Left renal cortex interstitium (tissue), 4 donors: ENCODE measurements at regions not wholly inside any gene's neighbourhood (a gene's known extent, or its start where the extent isn't known, plus 50 kb on each side); places are given as distances from the start of the nearest gene placed in this dataset.

Experiments
- DNase-seq, 4 donors: peaks; one replicate each; pipeline ENCODE4 v3.0.0-alpha.2; 2013; ENCODE audit warnings: low read depth in 4 of 4, low spot score in 2 of 4, missing footprints in 1 of 4

GRCh38 chr10:110410329-110411046, 87.2 kb upstream of the DUSP5 start:
- no peak for DNase-seq

GRCh38 chr10:110411047-110411410, 86.7 kb upstream of the DUSP5 start:
- DNase-seq = no peak

DNA sequence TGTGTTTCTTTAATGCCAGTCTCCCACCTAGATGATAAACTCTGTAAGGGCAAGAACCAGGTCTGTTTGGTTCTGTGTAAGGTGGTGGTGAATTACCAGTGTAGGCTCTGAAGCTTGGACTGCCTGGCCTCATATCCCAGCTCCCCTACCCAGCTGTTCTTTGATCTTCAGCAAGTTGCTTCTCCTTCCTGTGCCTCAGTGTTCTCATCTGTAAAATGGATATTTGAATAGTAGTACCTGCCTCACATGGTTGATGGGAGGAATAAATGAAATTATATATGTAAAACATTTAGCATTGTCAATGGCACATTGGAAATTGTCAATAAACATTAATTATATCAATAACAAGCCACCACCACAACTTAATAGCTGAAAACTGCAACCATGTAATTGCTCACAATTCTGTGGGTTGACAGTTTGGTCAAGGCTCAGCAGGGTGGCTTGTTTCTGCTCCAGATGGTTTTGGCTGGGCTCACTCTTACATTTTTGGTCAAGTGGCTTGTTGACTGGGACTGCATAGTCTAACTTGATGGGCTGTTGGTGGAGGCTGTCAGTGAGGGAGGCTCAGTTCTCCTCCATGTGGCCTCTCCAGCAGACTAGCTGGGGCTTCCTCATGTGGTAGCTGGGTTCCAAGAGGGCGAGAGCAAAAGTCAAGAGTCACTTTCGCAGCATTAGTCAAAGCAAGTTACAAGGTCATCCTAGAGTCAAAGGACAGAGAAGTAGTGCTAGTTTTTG, 84.5 kb upstream of the DUSP5 start:
- DNase-seq = no peak

DNA sequence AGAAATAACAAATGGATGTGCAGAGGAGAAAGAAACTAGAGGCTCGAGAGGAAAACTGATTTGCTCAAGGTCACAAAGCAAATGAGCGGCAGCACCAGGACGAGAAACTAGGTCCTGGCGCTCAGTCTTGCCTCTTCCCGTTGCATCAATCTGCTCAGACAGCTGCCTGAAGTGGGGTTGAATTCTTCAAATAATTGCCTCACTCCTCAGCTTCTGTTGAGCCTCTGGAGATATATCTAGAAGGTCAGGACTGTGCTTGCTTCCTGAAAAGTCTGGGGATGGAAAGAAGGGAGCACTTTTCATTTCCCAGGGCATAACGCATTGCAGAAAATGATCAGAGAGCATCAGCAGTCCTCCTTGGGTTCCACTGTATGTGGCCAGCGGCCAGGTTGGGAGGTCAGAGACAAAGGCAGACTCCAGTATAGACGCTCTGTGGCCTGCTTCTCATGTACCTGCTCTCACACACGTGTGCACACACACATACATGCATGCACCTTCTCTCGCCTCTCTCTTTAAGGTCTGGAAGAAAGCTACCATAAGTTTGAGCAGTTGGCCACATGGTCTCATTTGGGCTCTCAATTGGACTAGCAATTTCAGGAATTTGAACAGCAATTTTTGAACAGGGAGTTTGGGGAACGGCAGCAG, 83.7 kb upstream of the DUSP5 start:
- no peak for DNase-seq

DNA sequence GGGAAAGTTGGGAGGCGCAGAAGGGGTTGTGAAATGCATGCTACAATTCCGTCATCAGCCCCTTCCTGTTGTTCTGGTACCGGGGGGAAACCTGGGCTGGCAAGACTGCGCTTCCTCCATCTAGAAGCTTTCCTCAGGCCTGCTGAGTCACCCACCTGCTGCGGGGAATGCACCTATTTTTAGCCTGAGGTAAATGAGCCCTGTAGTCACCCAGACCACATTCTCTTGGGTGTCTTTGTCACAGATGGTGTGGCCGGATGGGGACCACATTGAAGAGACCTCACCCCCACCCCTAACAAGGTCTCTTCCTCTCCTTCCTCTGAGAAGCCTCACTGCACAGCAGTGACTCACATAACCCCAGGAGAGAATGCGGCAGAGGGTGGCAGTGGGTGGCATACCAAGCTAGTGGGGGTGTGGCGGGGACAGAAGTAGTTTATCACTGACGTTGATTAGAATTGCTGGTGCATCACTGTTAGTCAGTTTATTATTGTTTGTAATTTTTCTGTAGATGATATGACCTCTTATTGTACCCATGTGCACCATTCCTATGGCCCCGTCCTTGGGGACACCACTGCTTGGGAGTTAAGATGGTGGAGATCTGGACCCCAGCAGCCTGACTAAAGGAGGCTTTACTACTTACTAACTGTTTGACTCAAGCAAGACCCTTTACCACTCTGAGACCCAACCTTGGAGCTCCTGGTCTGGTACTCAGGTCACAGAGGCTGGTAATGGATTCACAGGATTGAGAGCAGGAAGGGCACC, 83.0 kb upstream of the DUSP5 start:
- DNase-seq = no peak

- no peak for DNase-seq
Observed at GRCh38 chr10:110415809-110416208, 81.9 kb upstream of the DUSP5 start.

DNA sequence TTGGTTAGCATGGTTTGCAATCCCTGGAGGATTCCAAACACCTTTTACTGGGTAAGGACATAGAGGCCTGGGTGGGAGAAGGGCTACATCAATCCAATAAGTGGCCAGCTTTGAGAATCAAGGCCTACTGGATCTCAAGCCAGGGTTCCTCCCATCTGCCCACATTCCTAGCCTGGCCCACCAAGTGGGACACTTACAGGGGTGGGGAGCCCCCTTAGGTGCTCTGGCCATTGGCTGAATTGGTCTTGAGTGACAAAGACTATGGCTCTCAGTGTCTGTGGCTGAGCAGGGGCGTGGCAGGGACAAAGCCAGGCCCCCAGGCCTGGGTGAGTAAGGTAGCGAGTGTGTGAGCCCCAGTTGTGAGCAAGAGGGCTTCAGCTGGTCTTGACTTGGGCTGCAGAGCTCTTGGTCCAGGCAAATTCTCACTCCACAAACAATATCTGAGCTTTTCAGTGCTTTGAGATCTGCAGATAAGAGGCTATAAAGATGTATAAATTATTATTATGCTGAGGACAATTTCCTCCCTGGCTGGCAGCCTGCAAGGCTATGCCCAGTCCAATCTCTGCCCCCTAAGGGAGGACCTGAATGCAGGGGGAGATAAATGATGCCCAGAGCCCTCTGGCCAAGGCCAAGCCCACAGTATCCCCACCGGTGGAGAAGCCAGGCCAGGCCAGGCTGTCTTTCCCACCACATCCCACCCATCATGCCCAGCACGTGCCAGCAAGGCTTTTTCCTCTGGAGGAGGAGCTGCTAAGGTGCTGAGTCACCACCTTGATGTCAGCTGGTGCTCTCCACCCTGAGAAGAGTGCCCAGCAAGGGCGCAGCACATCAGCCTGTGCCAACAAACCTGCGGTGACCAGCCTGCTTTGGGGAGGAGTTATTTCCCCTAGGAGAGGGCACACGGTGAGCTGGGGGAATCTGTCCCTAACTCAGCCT, 80.7 kb upstream of the DUSP5 start:
- DNase-seq = no peak

DNA sequence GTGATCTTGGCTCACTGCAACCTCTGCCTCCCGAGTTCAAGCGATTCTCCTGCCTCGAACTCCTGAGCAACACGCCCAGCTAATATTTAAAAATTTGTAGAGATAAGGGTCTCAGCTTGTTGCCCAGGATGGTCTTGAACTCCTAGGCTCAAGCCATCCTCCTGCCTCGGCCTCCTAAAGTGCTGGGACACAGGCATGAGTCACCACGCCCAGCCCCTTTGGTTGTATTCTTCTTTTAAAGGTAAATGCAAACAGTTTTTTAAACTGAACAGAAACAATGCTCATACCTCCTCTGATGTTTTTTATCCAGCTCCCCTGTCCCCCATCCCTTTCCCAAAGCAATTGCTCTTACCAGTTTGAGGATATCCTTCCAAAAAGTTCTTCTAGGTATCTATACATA, 79.5 kb upstream of the DUSP5 start:
- DNase-seq = no peak

DNA sequence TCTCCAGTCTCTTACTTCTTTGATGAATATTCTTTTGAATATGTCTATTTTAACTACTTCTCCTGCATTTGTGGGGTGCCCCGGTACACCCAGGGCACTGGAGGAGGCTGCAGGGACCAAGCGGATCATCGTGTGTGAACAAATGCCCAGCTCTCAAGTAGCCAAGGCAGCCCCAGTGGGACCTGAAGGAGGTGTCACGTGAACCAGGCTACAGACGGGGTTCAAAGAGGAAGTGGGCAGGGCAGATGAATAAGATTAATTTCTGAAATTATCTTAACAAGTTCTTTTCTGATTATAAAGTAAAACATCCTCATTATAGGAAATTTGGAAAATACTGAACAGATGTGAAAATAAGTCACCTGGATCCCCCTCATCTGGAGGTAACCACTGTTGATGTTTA, 78.4 kb upstream of the DUSP5 start:
- no peak for DNase-seq

DNA sequence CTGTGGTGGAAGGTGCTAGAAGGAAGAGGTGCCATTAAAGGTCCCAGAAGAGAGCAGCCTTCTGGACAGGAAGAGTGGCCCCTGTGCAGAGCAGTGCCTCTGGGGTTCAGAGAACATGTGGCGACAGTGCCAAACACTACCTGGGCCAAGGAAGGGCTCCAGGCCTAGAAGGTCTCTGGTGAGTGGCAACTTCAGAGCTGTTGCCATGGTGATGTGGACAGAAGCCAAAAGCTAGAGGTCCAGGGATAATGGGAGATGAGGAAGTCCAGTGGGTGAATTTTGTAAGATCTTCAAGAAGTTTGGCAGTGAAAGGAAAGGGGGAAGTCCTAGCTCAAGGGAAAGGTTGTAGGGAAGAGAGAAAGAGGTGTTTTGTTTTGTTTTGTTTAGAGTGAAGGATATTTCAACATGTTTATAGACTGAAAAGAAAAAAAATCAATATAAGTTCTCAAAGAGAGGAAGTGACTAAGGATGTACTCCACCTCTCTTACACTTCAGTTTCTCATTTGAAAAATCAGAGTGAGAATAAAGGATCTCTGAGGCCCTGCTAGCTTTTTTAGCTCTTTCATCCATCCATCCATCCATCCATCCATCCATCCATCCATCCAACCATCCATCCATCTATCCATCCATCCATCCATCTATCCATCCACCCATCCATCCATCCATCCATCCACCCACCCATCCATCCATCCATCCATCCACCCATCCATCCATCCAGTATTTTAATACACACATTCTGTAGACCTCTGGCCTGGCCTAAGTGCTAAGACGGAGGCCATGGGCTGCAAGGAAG, 77.1 kb upstream of the DUSP5 start:
- DNase-seq = no peak

DNA sequence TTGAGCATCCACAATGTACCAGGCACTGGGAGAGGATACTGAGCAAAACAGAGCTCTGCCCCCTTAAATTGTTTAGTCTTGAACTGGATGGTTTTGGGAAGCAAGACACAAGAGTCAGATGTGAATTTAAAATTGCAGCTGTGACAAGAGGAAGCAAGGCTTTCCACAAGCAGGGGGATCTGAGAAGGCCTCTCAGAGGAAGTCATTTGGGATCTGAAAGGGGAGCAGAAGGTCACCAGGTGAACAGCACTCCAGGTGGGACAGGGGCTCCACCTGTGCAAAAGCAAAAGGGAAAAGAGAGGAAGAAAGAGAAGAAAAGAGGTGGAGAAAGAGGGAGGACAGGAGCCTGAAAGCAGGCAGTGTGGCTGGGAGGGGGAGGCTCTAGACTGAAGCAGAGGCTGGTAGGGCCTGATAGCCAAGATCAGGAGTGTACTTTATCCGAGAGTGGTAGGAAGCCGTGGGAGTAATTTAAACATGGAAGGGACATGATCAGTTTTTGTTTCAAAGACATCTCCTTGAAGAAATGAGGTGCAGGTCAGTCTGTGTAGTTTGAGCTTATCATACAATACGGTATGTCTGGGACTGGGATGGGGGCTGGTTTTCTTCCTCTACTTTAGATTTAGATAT, 76.1 kb upstream of the DUSP5 start:
- no peak for DNase-seq

- no peak for DNase-seq
Observed at GRCh38 chr10:110422548-110422947, 75.2 kb upstream of the DUSP5 start.

GRCh38 chr10:110423650-110424049, 74.1 kb upstream of the DUSP5 start:
- no peak for DNase-seq

DNA sequence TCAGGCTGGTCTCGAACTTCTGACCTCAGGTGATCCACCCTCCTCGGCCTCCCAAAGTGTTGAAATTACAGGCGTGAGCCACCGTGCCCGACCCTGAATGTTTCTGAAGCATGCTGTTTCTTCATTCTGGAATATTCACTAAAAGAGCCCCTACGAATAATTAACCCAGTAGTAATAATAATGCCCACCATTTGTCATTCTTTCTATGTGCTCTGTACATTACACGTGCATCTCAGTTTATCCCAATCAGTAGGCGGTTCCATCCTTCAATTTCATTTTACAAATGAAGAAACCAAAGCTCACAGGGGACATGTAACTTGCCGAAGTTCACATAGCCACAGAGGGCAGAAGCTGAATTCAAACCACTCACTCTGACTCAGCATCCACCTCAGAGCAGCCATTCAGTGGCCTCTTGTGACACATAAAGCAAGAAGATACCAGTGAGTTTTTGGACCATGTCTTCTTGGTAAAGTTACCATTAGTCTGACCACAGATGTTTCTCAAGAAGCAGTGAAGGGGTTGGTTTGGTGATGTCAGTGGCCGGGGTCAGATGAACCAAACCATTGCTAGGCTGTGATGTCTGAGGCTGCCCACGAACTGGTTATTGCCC, 71.9 kb upstream of the DUSP5 start:
- DNase-seq = no peak

- DNase-seq = no peak
Observed at GRCh38 chr10:110426294-110427181, 71.2 kb upstream of the DUSP5 start.

- no peak for DNase-seq
Observed at GRCh38 chr10:110429301-110429700, 68.4 kb upstream of the DUSP5 start.
